ENCODE measurements at regions not wholly inside any gene's neighbourhood (a gene's known extent, or its start where the extent isn't known, plus 50 kb on each side); places are given as distances from the start of the nearest gene placed in this dataset.

- no peaks in the 10 kb centered on the region for H3K36me3 ChIP-seq (ENCODE audit: control insufficient read depth in 3 of 3, insufficient read depth in 2 of 3, low read depth in 1 of 3, low read length in 3 of 3)
- FAIRE-seq (no peak), DNase-seq (no peak)
- no peaks in the 10 kb centered on the region for H3K27me3 ChIP-seq (ENCODE audit: control insufficient read depth in 3 of 3, insufficient read depth in 3 of 3, low read length in 3 of 3)
- H3K9me3 ChIP-seq (ENCODE audit: control insufficient read depth in 2 of 2, insufficient read depth in 1 of 2, low read depth in 1 of 2, low read length in 1 of 2), result no peaks in the 10 kb centered on the region
- no peaks in the 10 kb centered on the region for H3K4me1 ChIP-seq (ENCODE audit: control insufficient read depth in 3 of 3, insufficient read depth in 2 of 3, low read depth in 1 of 3, low read length in 2 of 3)
- no peak overlapping the region for H3K4me3 ChIP-seq (ENCODE audit: low read depth in 1 of 3, low read length in 3 of 3)
- no peak overlapping the region for H3K27ac ChIP-seq (ENCODE audit: low read depth in 1 of 3, low read length in 2 of 3)
- 65 to 71% (median 71%) methylated on average over 5 of the region's 5 CpGs for WGBS, 3 donors
Measured at GRCh38 chr11:113634940-113635575, 71.0 kb downstream of the TMPRSS5 start.

- Histone ChIP-seq H3K27ac (ENCODE audit: low read depth in 1 of 3, low read length in 2 of 3) (no peak overlapping the region), H3K9me3 (ENCODE audit: control insufficient read depth in 2 of 2, insufficient read depth in 1 of 2, low read depth in 1 of 2, low read length in 1 of 2) (no peaks in the 10 kb centered on the region), H3K36me3 (ENCODE audit: control insufficient read depth in 3 of 3, insufficient read depth in 2 of 3, low read depth in 1 of 3, low read length in 3 of 3) (no peaks in the 10 kb centered on the region), H3K4me1 (ENCODE audit: control insufficient read depth in 3 of 3, insufficient read depth in 2 of 3, low read depth in 1 of 3, low read length in 2 of 3) (no peaks in the 10 kb centered on the region), H3K4me3 (ENCODE audit: low read depth in 1 of 3, low read length in 3 of 3) (no peak overlapping the region), H3K27me3 (ENCODE audit: control insufficient read depth in 3 of 3, insufficient read depth in 3 of 3, low read length in 3 of 3) (peaks cover 0 to 3% (median 0%) of the 10 kb centered on the region in 3 donors)
- DNase-seq, result no peak
- 52 to 76% (median 52%) methylated on average over 2 of the region's 2 CpGs for whole genome bisulfite sequencing, 3 donors
- no peak for FAIRE-seq
Measured at GRCh38 chr11:113632981-113633380, 73.1 kb downstream of the TMPRSS5 start.

GRCh38 chr11:113629562-113629961 lies 76.5 kb downstream of the TMPRSS5 start:
- 87 to 93% (median 90%) methylated on average over 8 of the region's 8 CpGs for WGBS, 3 donors
- Histone ChIP-seq H3K4me3 (ENCODE audit: low read depth in 1 of 3, low read length in 3 of 3) (no peak overlapping the region), H3K9me3 (ENCODE audit: control insufficient read depth in 2 of 2, insufficient read depth in 1 of 2, low read depth in 1 of 2, low read length in 1 of 2) (no peaks in the 10 kb centered on the region), H3K27me3 (ENCODE audit: control insufficient read depth in 3 of 3, insufficient read depth in 3 of 3, low read length in 3 of 3) (peaks cover 0 to 3% (median 0%) of the 10 kb centered on the region in 3 donors), H3K4me1 (ENCODE audit: control insufficient read depth in 3 of 3, insufficient read depth in 2 of 3, low read depth in 1 of 3, low read length in 2 of 3) (no peaks in the 10 kb centered on the region), H3K36me3 (ENCODE audit: control insufficient read depth in 3 of 3, insufficient read depth in 2 of 3, low read depth in 1 of 3, low read length in 3 of 3) (no peaks in the 10 kb centered on the region), H3K27ac (ENCODE audit: low read depth in 1 of 3, low read length in 2 of 3) (no peak overlapping the region)
- no peak for DNase-seq
- no peak for FAIRE-seq

- H3K36me3 ChIP-seq (ENCODE audit: control insufficient read depth in 3 of 3, insufficient read depth in 2 of 3, low read depth in 1 of 3, low read length in 3 of 3), result no peaks in the 10 kb centered on the region
- no peak overlapping the region for H3K27ac ChIP-seq (ENCODE audit: low read depth in 1 of 3, low read length in 2 of 3)
- H3K4me1 ChIP-seq (ENCODE audit: control insufficient read depth in 3 of 3, insufficient read depth in 2 of 3, low read depth in 1 of 3, low read length in 2 of 3), result no peaks in the 10 kb centered on the region
- DNase-seq (no peak), FAIRE-seq (no peak)
- 53 to 59% (median 57%) methylated on average over 2 of the region's 2 CpGs for WGBS, 3 donors
- peaks cover 0 to 3% (median 0%) of the 10 kb centered on the region in 3 donors for H3K27me3 ChIP-seq (ENCODE audit: control insufficient read depth in 3 of 3, insufficient read depth in 3 of 3, low read length in 3 of 3)
- no peak overlapping the region for H3K4me3 ChIP-seq (ENCODE audit: low read depth in 1 of 3, low read length in 3 of 3)
- H3K9me3 ChIP-seq (ENCODE audit: control insufficient read depth in 2 of 2, insufficient read depth in 1 of 2, low read depth in 1 of 2, low read length in 1 of 2), result no peaks in the 10 kb centered on the region
Measured at GRCh38 chr11:113628912-113629311, 77.2 kb downstream of the TMPRSS5 start.

- Histone ChIP-seq H3K27me3 (ENCODE audit: control insufficient read depth in 3 of 3, insufficient read depth in 3 of 3, low read length in 3 of 3) (peaks cover 0 to 3% (median 0%) of the 10 kb centered on the region in 3 donors), H3K4me1 (ENCODE audit: control insufficient read depth in 3 of 3, insufficient read depth in 2 of 3, low read depth in 1 of 3, low read length in 2 of 3) (no peaks in the 10 kb centered on the region), H3K36me3 (ENCODE audit: control insufficient read depth in 3 of 3, insufficient read depth in 2 of 3, low read depth in 1 of 3, low read length in 3 of 3) (no peaks in the 10 kb centered on the region), H3K4me3 (ENCODE audit: low read depth in 1 of 3, low read length in 3 of 3) (no peak overlapping the region), H3K27ac (ENCODE audit: low read depth in 1 of 3, low read length in 2 of 3) (no peak overlapping the region), H3K9me3 (ENCODE audit: control insufficient read depth in 2 of 2, insufficient read depth in 1 of 2, low read depth in 1 of 2, low read length in 1 of 2) (no peaks in the 10 kb centered on the region)
- no peak for DNase-seq
- WGBS, 3 donors, result 90% methylated on average over 3 of the region's 3 CpGs
- no peak for FAIRE-seq
Measured at GRCh38 chr11:113627946-113628345, 78.2 kb downstream of the TMPRSS5 start.

GRCh38 chr11:113627297-113627696 lies 78.8 kb downstream of the TMPRSS5 start:
- WGBS, 3 donors, result 86 to 89% (median 87%) methylated on average over 2 of the region's 2 CpGs
- Histone ChIP-seq H3K4me1 (ENCODE audit: control insufficient read depth in 3 of 3, insufficient read depth in 2 of 3, low read depth in 1 of 3, low read length in 2 of 3) (no peaks in the 10 kb centered on the region), H3K27ac (ENCODE audit: low read depth in 1 of 3, low read length in 2 of 3) (no peak overlapping the region), H3K4me3 (ENCODE audit: low read depth in 1 of 3, low read length in 3 of 3) (no peak overlapping the region), H3K36me3 (ENCODE audit: control insufficient read depth in 3 of 3, insufficient read depth in 2 of 3, low read depth in 1 of 3, low read length in 3 of 3) (no peaks in the 10 kb centered on the region), H3K9me3 (ENCODE audit: control insufficient read depth in 2 of 2, insufficient read depth in 1 of 2, low read depth in 1 of 2, low read length in 1 of 2) (no peaks in the 10 kb centered on the region), H3K27me3 (ENCODE audit: control insufficient read depth in 3 of 3, insufficient read depth in 3 of 3, low read length in 3 of 3) (peaks cover 0 to 3% (median 0%) of the 10 kb centered on the region in 3 donors)
- no peak for FAIRE-seq
- DNase-seq, result no peak

GRCh38 chr11:113626736-113627135 lies 79.4 kb downstream of the TMPRSS5 start:
- DNase-seq (no peak), FAIRE-seq (no peak)
- H3K9me3 ChIP-seq (ENCODE audit: control insufficient read depth in 2 of 2, insufficient read depth in 1 of 2, low read depth in 1 of 2, low read length in 1 of 2), result no peaks in the 10 kb centered on the region
- no peak overlapping the region for H3K27ac ChIP-seq (ENCODE audit: low read depth in 1 of 3, low read length in 2 of 3)
- 89 to 94% (median 91%) methylated on average over 2 of the region's 2 CpGs for WGBS, 3 donors
- H3K36me3 ChIP-seq (ENCODE audit: control insufficient read depth in 3 of 3, insufficient read depth in 2 of 3, low read depth in 1 of 3, low read length in 3 of 3), result no peaks in the 10 kb centered on the region
- H3K4me1 ChIP-seq (ENCODE audit: control insufficient read depth in 3 of 3, insufficient read depth in 2 of 3, low read depth in 1 of 3, low read length in 2 of 3), result no peaks in the 10 kb centered on the region
- H3K4me3 ChIP-seq (ENCODE audit: low read depth in 1 of 3, low read length in 3 of 3), result no peak overlapping the region
- H3K27me3 ChIP-seq (ENCODE audit: control insufficient read depth in 3 of 3, insufficient read depth in 3 of 3, low read length in 3 of 3), result peaks cover 0 to 3% (median 0%) of the 10 kb centered on the region in 3 donors

- no peaks in the 10 kb centered on the region for H3K27me3 ChIP-seq (ENCODE audit: control insufficient read depth in 3 of 3, insufficient read depth in 3 of 3, low read length in 3 of 3)
- WGBS, 3 donors, result 82 to 90% (median 87%) methylated on average over 1 of the region's 1 CpG
- no peak for FAIRE-seq
Measured at GRCh38 chr11:113623114-113623513, 83.0 kb downstream of the TMPRSS5 start.

GRCh38 chr11:113618360-113618759 lies 87.7 kb downstream of the TMPRSS5 start:
- H3K9me3 ChIP-seq (ENCODE audit: control insufficient read depth in 2 of 2, insufficient read depth in 1 of 2, low read depth in 1 of 2, low read length in 1 of 2), result no peaks in the 10 kb centered on the region
- DNase-seq (no peak), FAIRE-seq (no peak)
- no peak overlapping the region for H3K4me3 ChIP-seq (ENCODE audit: low read depth in 1 of 3, low read length in 3 of 3)
- 65 to 84% (median 78%) methylated on average over 2 of the region's 2 CpGs for WGBS, 3 donors
- H3K27ac ChIP-seq (ENCODE audit: low read depth in 1 of 3, low read length in 2 of 3), result no peak overlapping the region
- H3K27me3 ChIP-seq (ENCODE audit: control insufficient read depth in 3 of 3, insufficient read depth in 3 of 3, low read length in 3 of 3), result no peaks in the 10 kb centered on the region
- no peaks in the 10 kb centered on the region for H3K36me3 ChIP-seq (ENCODE audit: control insufficient read depth in 3 of 3, insufficient read depth in 2 of 3, low read depth in 1 of 3, low read length in 3 of 3)
- H3K4me1 ChIP-seq (ENCODE audit: control insufficient read depth in 3 of 3, insufficient read depth in 2 of 3, low read depth in 1 of 3, low read length in 2 of 3), result no peaks in the 10 kb centered on the region

More at GRCh38 chr11:113623114-113623513, 83.0 kb downstream of the TMPRSS5 start:
- no peak overlapping the region for H3K4me3 ChIP-seq (ENCODE audit: low read depth in 1 of 3, low read length in 3 of 3)
- H3K36me3 ChIP-seq (ENCODE audit: control insufficient read depth in 3 of 3, insufficient read depth in 2 of 3, low read depth in 1 of 3, low read length in 3 of 3), result no peaks in the 10 kb centered on the region
- no peaks in the 10 kb centered on the region for H3K9me3 ChIP-seq (ENCODE audit: control insufficient read depth in 2 of 2, insufficient read depth in 1 of 2, low read depth in 1 of 2, low read length in 1 of 2)
- H3K4me1 ChIP-seq (ENCODE audit: control insufficient read depth in 3 of 3, insufficient read depth in 2 of 3, low read depth in 1 of 3, low read length in 2 of 3), result no peaks in the 10 kb centered on the region
- H3K27ac ChIP-seq (ENCODE audit: low read depth in 1 of 3, low read length in 2 of 3), result no peak overlapping the region
- no peak for DNase-seq
